ENCODE measurements at regions not wholly inside any gene's neighbourhood (a gene's known extent, or its start where the extent isn't known, plus 50 kb on each side); places are given as distances from the start of the nearest gene placed in this dataset.

DNA sequence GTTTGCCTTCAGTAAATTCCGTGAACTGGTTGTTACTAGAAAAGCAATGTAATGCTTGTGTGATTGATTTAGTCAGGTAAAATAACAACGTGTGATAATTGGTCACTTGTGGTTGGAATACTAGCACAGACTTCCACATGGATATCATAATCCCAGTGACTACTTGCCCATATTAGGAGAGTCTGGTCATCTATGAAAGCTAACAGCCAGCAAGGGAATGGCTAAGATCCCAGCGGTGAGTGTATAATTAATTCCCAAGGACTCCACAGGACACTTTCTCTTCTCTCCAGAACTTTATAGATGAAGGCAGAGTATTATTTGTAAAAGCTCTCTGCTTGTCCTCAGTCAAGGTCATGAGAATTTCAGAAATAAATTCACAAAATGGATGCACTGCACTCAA is 662.6 kb upstream of the TEX47 start:
- TF ChIP-seq CTCF (IDR thresholded peaks at IDR 0.05) (no peak), POLR2A (IDR thresholded peaks at IDR 0.05) (no peak), EP300 (IDR thresholded peaks at IDR 0.05) (no peak)
